Ascending aorta (tissue), 2 donors: ENCODE measurements at regions not wholly inside any gene's neighbourhood (a gene's known extent, or its start where the extent isn't known, plus 50 kb on each side); places are given as distances from the start of the nearest gene placed in this dataset.

Source experiments
- DNase-seq, 2 donors: peaks; one replicate each; pipeline ENCODE4 v3.0.0-alpha.2; 2019; ENCODE audit warnings: low spot score in 2 of 2
- H3K27ac ChIP-seq, 2 donors: fragments of 200-600 bp; sonication (generic); one replicate each; pipeline ENCODE4 v1.5.1; 2016 to 2017; ENCODE audit warnings: mild to moderate bottlenecking in 1 of 2
- H3K27me3 ChIP-seq: fragments of 200-600 bp; sonication (generic); one replicate; pipeline ENCODE4 v1.5.1; 2017
- H3K36me3 ChIP-seq, 2 donors: fragments of 200-600 bp; sonication (generic); one replicate each; pipeline ENCODE4 v1.5.1; 2016
- H3K4me1 ChIP-seq, 2 donors: fragments of 200-600 bp; sonication (generic); one replicate each; pipeline ENCODE4 v1.5.1; 2016 to 2017; ENCODE audit warnings: mild to moderate bottlenecking in 1 of 2
- H3K4me3 ChIP-seq, 2 donors: fragments of 200-600 bp; sonication (generic); one replicate each; pipeline ENCODE4 v1.5.1; 2016 to 2017; ENCODE audit warnings: mild to moderate bottlenecking in 1 of 2
- H3K9me3 ChIP-seq, 2 donors: fragments of 200-600 bp; sonication (generic); one replicate each; pipeline ENCODE4 v1.5.1; 2016
- CTCF ChIP-seq, 3 experiments: fragments of 200-600 bp in 2 of 3; fragments of 450-650 bp in 1 of 3; sonication (generic) in 2 of 3; IDR thresholded peaks; one replicate each; pipeline ENCODE4 v1.5.1; 2016 to 2019; ENCODE audit warnings: antibody characterized with exemption in 3 of 3, mild to moderate bottlenecking in 1 of 3, moderate library complexity in 1 of 3
- intact Hi-C: fragments of 100-400 bp; cut with DNase I; formaldehyde crosslinking; loops from one replicate; pipeline ENCODE4 v1.15.1; 2023

- no peak for TF ChIP-seq CTCF (IDR thresholded peaks at IDR 0.05)
- Histone ChIP-seq H3K27ac (no peak overlapping the region), H3K36me3 (no peaks in the 10 kb centered on the region), H3K27me3 (no peaks in the 10 kb centered on the region), H3K9me3 (no peaks in the 10 kb centered on the region), H3K4me1 (no peaks in the 10 kb centered on the region), H3K4me3 (no peak overlapping the region)
- intact Hi-C loops: no loop called here
- no peak for DNase-seq
Measured at GRCh38 chr4:141810712-141811375, 174.5 kb downstream of the IL15 start.

GRCh38 chr4:141812158-141812557 lies 175.8 kb downstream of the IL15 start:
- no peak for TF ChIP-seq CTCF (IDR thresholded peaks at IDR 0.05)
- Histone ChIP-seq H3K36me3 (no peaks in the 10 kb centered on the region), H3K9me3 (no peaks in the 10 kb centered on the region), H3K4me3 (no peak overlapping the region), H3K27me3 (no peaks in the 10 kb centered on the region), H3K4me1 (no peaks in the 10 kb centered on the region), H3K27ac (no peak overlapping the region)
- no peak for DNase-seq
- intact Hi-C loops: no loop called here

DNA sequence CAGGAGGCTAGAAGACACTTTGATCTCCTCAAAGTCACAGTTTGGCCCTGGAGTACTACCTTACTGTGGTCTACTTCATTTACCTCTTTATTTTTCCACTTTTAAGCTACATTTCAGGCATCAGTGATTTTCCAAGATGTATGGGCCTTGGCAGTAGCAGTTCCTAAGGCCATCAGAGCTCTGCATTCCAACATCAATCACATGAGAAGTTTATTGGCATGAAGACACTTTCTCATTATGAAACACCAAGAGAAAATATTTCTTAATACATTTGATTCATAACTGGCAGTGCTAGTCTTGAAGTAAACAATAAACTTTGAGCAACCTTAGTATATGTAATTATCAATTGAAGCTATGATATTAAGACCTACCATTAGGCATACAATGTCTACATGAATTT lies 178.1 kb downstream of the IL15 start:
- Histone ChIP-seq H3K27ac (no peak overlapping the region), H3K9me3 (no peaks in the 10 kb centered on the region), H3K27me3 (no peaks in the 10 kb centered on the region), H3K4me1 (no peaks in the 10 kb centered on the region), H3K36me3 (no peaks in the 10 kb centered on the region), H3K4me3 (no peak overlapping the region)
- no peak for TF ChIP-seq CTCF (IDR thresholded peaks at IDR 0.05)
- DNase-seq: no peak
- intact Hi-C loops: no loop called here

DNA sequence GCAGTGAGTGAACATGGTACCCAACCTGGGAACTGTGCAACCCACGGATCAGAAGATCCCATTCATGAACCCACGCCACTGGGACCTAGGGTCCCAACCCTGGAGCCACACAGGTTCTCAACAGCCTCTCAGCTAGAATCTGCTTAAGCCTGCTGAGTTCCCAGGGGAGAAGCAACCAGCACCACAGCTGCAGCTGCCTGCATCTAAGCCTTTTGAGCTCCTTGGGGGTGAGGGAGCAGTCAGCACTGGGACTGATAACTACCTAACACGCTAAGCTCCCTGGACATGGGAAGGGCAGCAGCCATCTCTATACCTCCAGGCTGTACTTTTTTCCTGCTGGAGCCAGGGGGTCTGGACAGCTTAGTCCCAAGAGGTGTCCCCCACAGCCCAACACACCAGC lies 179.3 kb downstream of the IL15 start:
- Histone ChIP-seq H3K4me3 (no peak overlapping the region), H3K9me3 (no peaks in the 10 kb centered on the region), H3K27me3 (no peaks in the 10 kb centered on the region), H3K27ac (no peak overlapping the region), H3K4me1 (no peaks in the 10 kb centered on the region), H3K36me3 (no peaks in the 10 kb centered on the region)
- DNase-seq: no peak
- TF ChIP-seq CTCF (IDR thresholded peaks at IDR 0.05): no peak
- intact Hi-C loops: no loop called here

GRCh38 chr4:141826260-141826659 lies 189.9 kb downstream of the IL15 start:
- Histone ChIP-seq H3K27ac (no peak overlapping the region), H3K4me3 (no peak overlapping the region), H3K36me3 (no peaks in the 10 kb centered on the region), H3K4me1 (no peaks in the 10 kb centered on the region), H3K27me3 (no peaks in the 10 kb centered on the region), H3K9me3 (no peaks in the 10 kb centered on the region)
- intact Hi-C loops: no loop called here
- DNase-seq: no peak
- no peak for TF ChIP-seq CTCF (IDR thresholded peaks at IDR 0.05)

DNA sequence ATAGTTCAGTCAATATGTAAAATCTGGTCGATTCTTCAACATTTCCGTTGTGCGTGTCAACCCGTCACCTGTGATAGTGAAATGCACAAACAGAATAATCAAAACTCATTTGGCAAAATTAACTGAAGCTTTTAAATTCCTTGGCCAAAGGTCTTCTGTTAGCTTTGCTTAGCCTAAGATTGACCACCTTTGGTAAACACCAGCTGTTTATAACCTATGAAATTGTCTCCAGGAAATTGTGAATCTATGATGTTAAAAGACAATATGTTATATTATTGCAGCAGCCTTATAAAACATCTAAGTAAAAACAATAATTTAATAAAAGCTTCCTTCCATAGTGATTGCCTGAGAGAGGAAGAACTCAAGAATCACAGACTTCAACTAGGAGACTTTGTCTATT lies 196.8 kb downstream of the IL15 start:
- TF ChIP-seq CTCF (IDR thresholded peaks at IDR 0.05): no peak
- Histone ChIP-seq H3K4me3 (no peak overlapping the region), H3K9me3 (no peaks in the 10 kb centered on the region), H3K27ac (no peak overlapping the region), H3K4me1 (no peaks in the 10 kb centered on the region), H3K27me3 (no peaks in the 10 kb centered on the region), H3K36me3 (no peaks in the 10 kb centered on the region)
- DNase-seq: no peak
- intact Hi-C loops: no loop called here
